ENCODE measurements at regions not wholly inside any gene's neighbourhood (a gene's known extent, or its start where the extent isn't known, plus 50 kb on each side); places are given as distances from the start of the nearest gene placed in this dataset.

- H3K4me1 ChIP-seq (ENCODE audit: control insufficient read depth, insufficient read depth, low read length, poor library complexity, severe bottlenecking) = no peaks in the 10 kb centered on the region
- H3K9me3 ChIP-seq (ENCODE audit: control insufficient read depth in 2 of 2, low read length in 2 of 2) = no peaks in the 10 kb centered on the region
- H3K27me3 ChIP-seq (ENCODE audit: control insufficient read depth, insufficient read depth, low read length) = no peaks in the 10 kb centered on the region
- Mint-ChIP-seq H3K27ac (no peak overlapping the region), H3K9me3 (peaks cover 0 to 15% (median 4%) of the 10 kb centered on the region in 7 donors), H3K36me3 (no peaks in the 10 kb centered on the region), H3K4me1 (no peaks in the 10 kb centered on the region), H3K4me3 (no peak overlapping the region), H3K27me3 (no peaks in the 10 kb centered on the region)
- H3K27ac ChIP-seq (ENCODE audit: insufficient read depth, low read length, poor library complexity, severe bottlenecking) = no peak overlapping the region
- ATAC-seq (ENCODE audit: low read depth in 2 of 2) = no peak
- no peak for DNase-seq
- no peaks in the 10 kb centered on the region for H3K36me3 ChIP-seq (ENCODE audit: control insufficient read depth, insufficient read depth, low read length)
- no peak overlapping the region for H3K4me3 ChIP-seq (ENCODE audit: low read depth, low read length)
Measured at GRCh38 chr2:59378127-59378526, 1137.0 kb upstream of the FANCL start.

DNA sequence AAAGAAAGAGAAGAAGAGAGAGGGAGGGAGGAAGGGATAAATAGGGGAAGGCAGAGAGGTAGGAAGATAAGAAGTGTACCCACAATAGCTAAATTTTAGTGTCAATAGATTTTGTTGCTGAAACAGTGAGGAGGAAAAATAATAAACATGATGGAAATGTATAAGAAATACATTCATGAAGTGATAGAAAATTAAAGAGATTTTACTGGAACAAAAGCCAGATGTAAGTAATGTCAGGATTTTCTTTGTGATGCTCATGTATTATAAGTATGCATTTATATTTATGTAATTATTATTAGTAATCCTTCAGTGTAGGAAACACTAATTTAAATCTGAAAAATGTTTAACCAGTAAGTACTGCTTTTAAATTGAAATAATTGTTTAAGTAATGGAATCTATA is 1125.2 kb upstream of the FANCL start:
- Histone ChIP-seq H3K36me3 (ENCODE audit: control insufficient read depth, insufficient read depth, low read length) (no peaks in the 10 kb centered on the region), H3K27me3 (ENCODE audit: control insufficient read depth, insufficient read depth, low read length) (no peaks in the 10 kb centered on the region), H3K4me1 (ENCODE audit: control insufficient read depth, insufficient read depth, low read length, poor library complexity, severe bottlenecking) (no peaks in the 10 kb centered on the region), H3K27ac (ENCODE audit: insufficient read depth, low read length, poor library complexity, severe bottlenecking) (no peak overlapping the region), H3K4me3 (ENCODE audit: low read depth, low read length) (no peak overlapping the region), H3K9me3 (ENCODE audit: control insufficient read depth in 2 of 2, low read length in 2 of 2) (no peaks in the 10 kb centered on the region)
- H3K9me3 Mint-ChIP-seq = peaks cover 0 to 3% (median 0%) of the 10 kb centered on the region in 7 donors
- no peaks in the 10 kb centered on the region for H3K4me1 Mint-ChIP-seq
- DNase-seq = no peak
- no peaks in the 10 kb centered on the region for H3K36me3 Mint-ChIP-seq
- no peaks in the 10 kb centered on the region for H3K27me3 Mint-ChIP-seq
- ATAC-seq (ENCODE audit: low read depth in 2 of 2) = no peak
- H3K27ac Mint-ChIP-seq = no peak overlapping the region
- H3K4me3 Mint-ChIP-seq = no peak overlapping the region

- Histone ChIP-seq H3K4me1 (ENCODE audit: control insufficient read depth, insufficient read depth, low read length, poor library complexity, severe bottlenecking) (no peaks in the 10 kb centered on the region), H3K36me3 (ENCODE audit: control insufficient read depth, insufficient read depth, low read length) (no peaks in the 10 kb centered on the region), H3K27ac (ENCODE audit: insufficient read depth, low read length, poor library complexity, severe bottlenecking) (no peak overlapping the region), H3K27me3 (ENCODE audit: control insufficient read depth, insufficient read depth, low read length) (no peaks in the 10 kb centered on the region), H3K9me3 (ENCODE audit: control insufficient read depth in 2 of 2, low read length in 2 of 2) (no peaks in the 10 kb centered on the region), H3K4me3 (ENCODE audit: low read depth, low read length) (no peak overlapping the region)
- Mint-ChIP-seq H3K36me3 (no peaks in the 10 kb centered on the region), H3K4me3 (no peak overlapping the region), H3K9me3 (peaks cover 0 to 8% (median 6%) of the 10 kb centered on the region in 7 donors), H3K27me3 (no peaks in the 10 kb centered on the region), H3K27ac (no peak overlapping the region), H3K4me1 (no peaks in the 10 kb centered on the region)
- no peak for DNase-seq
- ATAC-seq (ENCODE audit: low read depth in 2 of 2) = no peak
Measured at GRCh38 chr2:59354498-59354897, 1113.4 kb upstream of the FANCL start.

- Mint-ChIP-seq H3K4me1 (no peaks in the 10 kb centered on the region), H3K27ac (no peak overlapping the region), H3K9me3 (peaks cover 0 to 8% (median 6%) of the 10 kb centered on the region in 7 donors), H3K36me3 (no peaks in the 10 kb centered on the region), H3K27me3 (no peaks in the 10 kb centered on the region), H3K4me3 (no peak overlapping the region)
- Histone ChIP-seq H3K36me3 (ENCODE audit: control insufficient read depth, insufficient read depth, low read length) (no peaks in the 10 kb centered on the region), H3K27me3 (ENCODE audit: control insufficient read depth, insufficient read depth, low read length) (no peaks in the 10 kb centered on the region), H3K9me3 (ENCODE audit: control insufficient read depth in 2 of 2, low read length in 2 of 2) (no peaks in the 10 kb centered on the region), H3K4me3 (ENCODE audit: low read depth, low read length) (no peak overlapping the region), H3K4me1 (ENCODE audit: control insufficient read depth, insufficient read depth, low read length, poor library complexity, severe bottlenecking) (no peaks in the 10 kb centered on the region), H3K27ac (ENCODE audit: insufficient read depth, low read length, poor library complexity, severe bottlenecking) (no peak overlapping the region)
- ATAC-seq (ENCODE audit: low read depth in 2 of 2) (no peak), DNase-seq (no peak)
Measured at GRCh38 chr2:59353306-59353921, 1112.3 kb upstream of the FANCL start.

GRCh38 chr2:59342166-59342565 is 1101.0 kb upstream of the FANCL start:
- H3K4me3 Mint-ChIP-seq = no peak overlapping the region
- H3K27me3 ChIP-seq (ENCODE audit: control insufficient read depth, insufficient read depth, low read length) = no peaks in the 10 kb centered on the region
- no peaks in the 10 kb centered on the region for H3K4me1 ChIP-seq (ENCODE audit: control insufficient read depth, insufficient read depth, low read length, poor library complexity, severe bottlenecking)
- no peak overlapping the region for H3K4me3 ChIP-seq (ENCODE audit: low read depth, low read length)
- no peak for DNase-seq
- H3K9me3 ChIP-seq (ENCODE audit: control insufficient read depth in 2 of 2, low read length in 2 of 2) = no peaks in the 10 kb centered on the region
- H3K36me3 ChIP-seq (ENCODE audit: control insufficient read depth, insufficient read depth, low read length) = no peaks in the 10 kb centered on the region
- no peaks in the 10 kb centered on the region for H3K27me3 Mint-ChIP-seq
- H3K4me1 Mint-ChIP-seq = no peaks in the 10 kb centered on the region
- no peaks in the 10 kb centered on the region for H3K36me3 Mint-ChIP-seq
- H3K27ac Mint-ChIP-seq = no peak overlapping the region
- no peak overlapping the region for H3K27ac ChIP-seq (ENCODE audit: insufficient read depth, low read length, poor library complexity, severe bottlenecking)
- no peak for ATAC-seq (ENCODE audit: low read depth in 2 of 2)
- H3K9me3 Mint-ChIP-seq = peaks cover 0 to 7% (median 3%) of the 10 kb centered on the region in 7 donors

DNA sequence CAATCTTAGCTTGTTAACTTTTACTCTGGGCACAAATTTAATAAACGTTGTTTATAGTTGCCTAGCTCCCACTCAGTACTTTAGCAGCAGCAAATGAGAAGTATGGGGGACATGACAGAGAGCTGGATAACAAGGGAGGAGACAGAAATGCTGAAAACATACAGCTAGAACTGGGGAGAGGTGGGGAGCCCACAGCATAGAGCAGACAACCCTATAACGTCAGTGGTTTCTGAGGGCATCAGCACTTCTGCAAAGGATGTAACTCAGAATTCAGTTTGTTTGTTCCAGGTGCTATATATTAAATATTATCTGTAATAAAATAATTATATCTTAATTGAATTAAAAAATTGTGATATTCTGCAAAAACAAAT is 1098.7 kb upstream of the FANCL start:
- Mint-ChIP-seq H3K4me1 (no peaks in the 10 kb centered on the region), H3K36me3 (no peaks in the 10 kb centered on the region), H3K4me3 (no peak overlapping the region), H3K27ac (no peak overlapping the region), H3K27me3 (no peaks in the 10 kb centered on the region), H3K9me3 (peaks cover 1 to 7% (median 6%) of the 10 kb centered on the region in 7 donors)
- ATAC-seq (ENCODE audit: low read depth in 2 of 2) (no peak), DNase-seq (no peak)
- H3K9me3 ChIP-seq (ENCODE audit: control insufficient read depth in 2 of 2, low read length in 2 of 2) = no peaks in the 10 kb centered on the region
- no peaks in the 10 kb centered on the region for H3K27me3 ChIP-seq (ENCODE audit: control insufficient read depth, insufficient read depth, low read length)
- no peaks in the 10 kb centered on the region for H3K36me3 ChIP-seq (ENCODE audit: control insufficient read depth, insufficient read depth, low read length)
- no peaks in the 10 kb centered on the region for H3K4me1 ChIP-seq (ENCODE audit: control insufficient read depth, insufficient read depth, low read length, poor library complexity, severe bottlenecking)
- H3K4me3 ChIP-seq (ENCODE audit: low read depth, low read length) = no peak overlapping the region
- H3K27ac ChIP-seq (ENCODE audit: insufficient read depth, low read length, poor library complexity, severe bottlenecking) = no peak overlapping the region

GRCh38 chr2:59339121-59339836 is 1098.2 kb upstream of the FANCL start:
- Histone ChIP-seq H3K4me3 (ENCODE audit: low read depth, low read length) (no peak overlapping the region), H3K27ac (ENCODE audit: insufficient read depth, low read length, poor library complexity, severe bottlenecking) (no peak overlapping the region), H3K36me3 (ENCODE audit: control insufficient read depth, insufficient read depth, low read length) (no peaks in the 10 kb centered on the region), H3K9me3 (ENCODE audit: control insufficient read depth in 2 of 2, low read length in 2 of 2) (no peaks in the 10 kb centered on the region), H3K27me3 (ENCODE audit: control insufficient read depth, insufficient read depth, low read length) (no peaks in the 10 kb centered on the region), H3K4me1 (ENCODE audit: control insufficient read depth, insufficient read depth, low read length, poor library complexity, severe bottlenecking) (no peaks in the 10 kb centered on the region)
- no peak overlapping the region for H3K27ac Mint-ChIP-seq
- no peaks in the 10 kb centered on the region for H3K27me3 Mint-ChIP-seq
- H3K36me3 Mint-ChIP-seq = no peaks in the 10 kb centered on the region
- H3K4me3 Mint-ChIP-seq = no peak overlapping the region
- peaks cover 1 to 7% (median 6%) of the 10 kb centered on the region in 7 donors for H3K9me3 Mint-ChIP-seq
- DNase-seq (no peak), ATAC-seq (ENCODE audit: low read depth in 2 of 2) (no peak)
- no peaks in the 10 kb centered on the region for H3K4me1 Mint-ChIP-seq

GRCh38 chr2:59333007-59333406 is 1091.9 kb upstream of the FANCL start:
- Mint-ChIP-seq H3K36me3 (no peaks in the 10 kb centered on the region), H3K4me3 (no peak overlapping the region), H3K9me3 (peaks cover 0 to 6% (median 2%) of the 10 kb centered on the region in 7 donors), H3K27ac (no peak overlapping the region), H3K27me3 (no peaks in the 10 kb centered on the region), H3K4me1 (no peaks in the 10 kb centered on the region)
- H3K9me3 ChIP-seq (ENCODE audit: control insufficient read depth in 2 of 2, low read length in 2 of 2) = no peaks in the 10 kb centered on the region
- no peaks in the 10 kb centered on the region for H3K4me1 ChIP-seq (ENCODE audit: control insufficient read depth, insufficient read depth, low read length, poor library complexity, severe bottlenecking)
- no peaks in the 10 kb centered on the region for H3K27me3 ChIP-seq (ENCODE audit: control insufficient read depth, insufficient read depth, low read length)
- no peaks in the 10 kb centered on the region for H3K36me3 ChIP-seq (ENCODE audit: control insufficient read depth, insufficient read depth, low read length)
- H3K27ac ChIP-seq (ENCODE audit: insufficient read depth, low read length, poor library complexity, severe bottlenecking) = no peak overlapping the region
- ATAC-seq (ENCODE audit: low read depth in 2 of 2) = no peak
- no peak for DNase-seq
- no peak overlapping the region for H3K4me3 ChIP-seq (ENCODE audit: low read depth, low read length)

Measured in CD4-positive, CD25-positive, alpha-beta regulatory T cell (primary cell).